H1 (cell line): ENCODE measurements at regions not wholly inside any gene's neighbourhood (a gene's known extent, or its start where the extent isn't known, plus 50 kb on each side); places are given as distances from the start of the nearest gene placed in this dataset.

Experiments
- CEBPB ChIP-seq: IDR thresholded peaks from 2 replicates; pipeline ENCODE4 v1.6.1; 2012; ENCODE audit warnings: low read depth, low read length
- CTCF ChIP-seq, 3 experiments: IDR thresholded peaks; 1 replicate in 2 of 3; 2 replicates in 1 of 3; pipeline versions ENCODE4 v1.5.1 to v1.6.1; 2011; ENCODE audit warnings: low read length in 3 of 3, mild to moderate bottlenecking in 3 of 3, inconsistent platforms in 2 of 3, low read depth in 1 of 3, moderate library complexity in 1 of 3; ENCODE audit not compliant: insufficient read depth in 1 of 3; ENCODE audit errors: control extremely low read depth in 1 of 3
- EGR1 ChIP-seq: IDR thresholded peaks from 2 replicates; pipeline ENCODE4 v1.6.1; 2011; ENCODE audit warnings: low read depth, low read length, borderline replicate concordance
- EZH2 ChIP-seq: fragments of 200-600 bp; sonication (generic); IDR thresholded peaks from 2 replicates; pipeline ENCODE4 v1.7.1; 2012; ENCODE audit warnings: low read depth, mild to moderate bottlenecking, moderate library complexity, low read length, inconsistent platforms; ENCODE audit not compliant: severe bottlenecking
- KDM5A ChIP-seq: fragments of 200-600 bp; IDR thresholded peaks from 2 replicates; pipeline ENCODE4 v1.7.1; 2012; ENCODE audit warnings: mild to moderate bottlenecking, low read length, inconsistent platforms, mixed read lengths
- POLR2A ChIP-seq, 2 experiments: IDR thresholded peaks; 1 replicate in 1 of 2; 2 replicates in 1 of 2; pipeline ENCODE4 v1.6.1; 2011; ENCODE audit warnings: low read depth in 2 of 2, low read length in 2 of 2, mild to moderate bottlenecking in 2 of 2; ENCODE audit errors: control extremely low read depth in 1 of 2
- TAF7 ChIP-seq: optimal IDR thresholded peaks from 2 replicates; pipeline ENCODE3; 2011; ENCODE audit warnings: low read depth, mild to moderate bottlenecking, inconsistent platforms, low read length, moderate library complexity, borderline replicate concordance
- YY1 ChIP-seq: IDR thresholded peaks from 2 replicates; pipeline ENCODE4 v1.6.1; 2011; ENCODE audit warnings: low read depth, mild to moderate bottlenecking, low read length

DNA sequence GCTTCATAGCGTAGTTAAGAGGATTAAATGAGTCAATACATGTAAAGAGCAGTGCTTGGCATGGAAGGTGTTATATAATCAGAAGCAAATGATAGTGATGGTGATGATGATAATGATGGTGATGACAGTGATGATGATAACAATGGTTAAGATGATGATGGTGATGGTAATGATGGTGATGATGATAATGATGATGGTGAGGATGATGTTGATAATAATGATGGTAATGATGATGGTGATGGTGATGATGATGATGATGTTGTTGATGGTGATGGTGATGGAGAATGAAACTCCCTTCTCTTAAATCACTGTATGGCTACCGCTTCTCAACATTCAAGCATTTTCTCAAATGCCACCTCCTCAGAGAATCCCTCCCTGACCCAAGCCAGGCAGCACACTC, 190.5 kb downstream of the TMEM132E start:
- TF ChIP-seq EGR1 (no peak), CTCF (IDR thresholded peaks at IDR 0.05; ENCODE audit: control extremely low read depth in 1 of 3, insufficient read depth in 1 of 3, low read depth in 1 of 3, low read length in 3 of 3) (no peak), YY1 (no peak), TAF7 (no peak), EZH2 (no peak), POLR2A (IDR thresholded peaks at IDR 0.05; ENCODE audit: control extremely low read depth in 1 of 2, low read depth in 2 of 2, low read length in 2 of 2) (no peak), KDM5A (no peak), CEBPB (no peak)
